Ectodermal cell (in vitro differentiated cells): ENCODE measurements at regions not wholly inside any gene's neighbourhood (a gene's known extent, or its start where the extent isn't known, plus 50 kb on each side); places are given as distances from the start of the nearest gene placed in this dataset.

ENCODE experiments used
- H3K27ac ChIP-seq: 2 replicates; pipeline ENCODE4 v1.7.0; 2013; ENCODE audit warnings: mild to moderate bottlenecking, low read depth, low read length; ENCODE audit not compliant: insufficient read depth, poor library complexity, severe bottlenecking
- H3K27me3 ChIP-seq: 2 replicates; pipeline ENCODE4 v1.7.0; 2013; ENCODE audit warnings: mild to moderate bottlenecking, low read length; ENCODE audit not compliant: insufficient read depth, control insufficient read depth, poor library complexity, severe bottlenecking
- H3K36me3 ChIP-seq: one replicate; pipeline ENCODE4 v1.7.0; 2013; ENCODE audit warnings: low read length; ENCODE audit not compliant: control insufficient read depth, insufficient read depth
- H3K4me1 ChIP-seq: one replicate; pipeline ENCODE4 v1.7.0; 2013; ENCODE audit warnings: low read length; ENCODE audit not compliant: control insufficient read depth, insufficient read depth
- H3K4me3 ChIP-seq: 2 replicates; pipeline ENCODE4 v1.7.0; 2013; ENCODE audit warnings: low read depth, low read length, control low read depth; ENCODE audit not compliant: insufficient read depth
- H3K9me3 ChIP-seq: 2 replicates; pipeline ENCODE4 v1.7.0; 2013; ENCODE audit warnings: mild to moderate bottlenecking, low read length, moderate library complexity; ENCODE audit not compliant: control insufficient read depth
- WGBS, 2 experiments: methylation state at CpG; one replicate each; pipeline ENCODE4 v1.1.7; 2013; ENCODE audit warnings: missing lambda C conversion rate in 2 of 2; 5-methylcytosine and 5-hydroxymethylcytosine counted together

- H3K4me3 ChIP-seq = no peak overlapping the region
- no peaks in the 10 kb centered on the region for H3K36me3 ChIP-seq
- no peak overlapping the region for H3K27ac ChIP-seq
- peaks cover 11% of the 10 kb centered on the region for H3K27me3 ChIP-seq
- 84 to 86% methylated on average over 8 of the region's 8 CpGs for WGBS, 2 experiments
- no peaks in the 10 kb centered on the region for H3K9me3 ChIP-seq
- no peaks in the 10 kb centered on the region for H3K4me1 ChIP-seq
These were observed 66.9 kb upstream of the BAIAP2L1 start for GRCh38 chr7:98467570-98468312.

DNA sequence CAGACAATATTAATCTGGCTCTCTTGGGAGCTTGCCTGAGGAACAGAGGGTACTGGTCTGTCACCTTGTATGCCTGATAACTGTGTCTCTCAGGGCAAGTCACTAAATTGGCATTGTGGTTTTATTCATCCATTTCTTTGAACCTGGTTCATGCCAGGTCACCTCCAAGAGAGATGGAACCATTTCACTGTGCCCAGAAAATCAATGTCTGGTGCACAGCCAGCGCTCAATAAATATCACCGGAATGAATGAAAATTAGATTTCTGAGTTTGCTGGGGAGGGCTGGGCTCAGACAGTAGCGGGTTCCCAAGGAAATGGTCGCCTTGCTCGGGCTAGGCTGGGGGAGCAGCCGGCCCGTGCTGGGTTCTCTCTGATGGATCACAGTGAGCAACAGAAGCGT, 64.1 kb upstream of the BAIAP2L1 start:
- H3K4me3 ChIP-seq = no peak overlapping the region
- H3K27ac ChIP-seq = no peak overlapping the region
- no peaks in the 10 kb centered on the region for H3K36me3 ChIP-seq
- H3K27me3 ChIP-seq = peaks cover 2% of the 10 kb centered on the region
- WGBS, 2 experiments = 91 to 94% methylated on average over 8 of the region's 8 CpGs
- H3K4me1 ChIP-seq = no peaks in the 10 kb centered on the region
- H3K9me3 ChIP-seq = no peaks in the 10 kb centered on the region

DNA sequence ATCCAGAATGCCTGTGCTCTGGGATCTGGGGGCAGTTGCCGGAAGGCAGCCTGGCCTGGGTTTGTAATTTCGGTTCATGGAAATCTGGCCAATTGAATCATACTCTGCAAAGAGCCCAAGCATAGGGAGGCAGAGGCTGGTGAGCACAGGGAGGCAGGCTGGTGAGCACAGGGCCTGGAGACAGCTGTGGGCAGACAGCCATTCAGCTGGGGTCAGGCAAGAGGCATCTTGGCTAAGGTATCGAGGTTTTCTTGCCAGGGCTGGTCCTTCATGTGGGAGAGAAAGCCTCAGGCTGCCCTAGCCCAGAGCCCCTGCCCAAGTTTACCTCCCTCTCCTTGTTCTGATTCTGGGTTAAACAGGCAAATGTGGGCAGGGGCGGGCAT, 63.7 kb upstream of the BAIAP2L1 start:
- Histone ChIP-seq H3K9me3 (no peaks in the 10 kb centered on the region), H3K27ac (no peak overlapping the region), H3K4me1 (no peaks in the 10 kb centered on the region), H3K36me3 (no peaks in the 10 kb centered on the region), H3K27me3 (no peaks in the 10 kb centered on the region), H3K4me3 (no peak overlapping the region)
- 94 to 96% methylated on average over 4 of the region's 4 CpGs for WGBS, 2 experiments

- H3K36me3 ChIP-seq = no peaks in the 10 kb centered on the region
- no peak overlapping the region for H3K4me3 ChIP-seq
- H3K9me3 ChIP-seq = no peaks in the 10 kb centered on the region
- H3K27me3 ChIP-seq = no peaks in the 10 kb centered on the region
- no peaks in the 10 kb centered on the region for H3K4me1 ChIP-seq
- H3K27ac ChIP-seq = no peak overlapping the region
- WGBS, 2 experiments = 80 to 81% methylated on average over 8 to 9 of the region's 9 CpGs
These were observed 63.1 kb upstream of the BAIAP2L1 start for GRCh38 chr7:98463837-98464557.

GRCh38 chr7:98462911-98463633, 62.2 kb upstream of the BAIAP2L1 start:
- 92% methylated on average over 9 of the region's 9 CpGs for WGBS, 2 experiments
- Histone ChIP-seq H3K36me3 (no peaks in the 10 kb centered on the region), H3K4me3 (no peak overlapping the region), H3K27me3 (no peaks in the 10 kb centered on the region), H3K4me1 (no peaks in the 10 kb centered on the region), H3K27ac (no peak overlapping the region), H3K9me3 (no peaks in the 10 kb centered on the region)

- H3K4me3 ChIP-seq = no peak overlapping the region
- H3K27me3 ChIP-seq = no peaks in the 10 kb centered on the region
- no peaks in the 10 kb centered on the region for H3K4me1 ChIP-seq
- H3K27ac ChIP-seq = no peak overlapping the region
- WGBS, 2 experiments = 89 to 97% methylated on average over 3 of the region's 3 CpGs
- H3K9me3 ChIP-seq = no peaks in the 10 kb centered on the region
- no peaks in the 10 kb centered on the region for H3K36me3 ChIP-seq
These were observed 60.0 kb upstream of the BAIAP2L1 start for GRCh38 chr7:98460902-98461301.

- no peaks in the 10 kb centered on the region for H3K4me1 ChIP-seq
- WGBS, 2 experiments = 63 to 70% methylated on average over 4 of the region's 4 CpGs
- H3K4me3 ChIP-seq = no peak overlapping the region
- H3K9me3 ChIP-seq = no peaks in the 10 kb centered on the region
- no peaks in the 10 kb centered on the region for H3K36me3 ChIP-seq
- H3K27ac ChIP-seq = no peak overlapping the region
- no peaks in the 10 kb centered on the region for H3K27me3 ChIP-seq
These were observed 58.6 kb upstream of the BAIAP2L1 start for GRCh38 chr7:98459529-98459928.

DNA sequence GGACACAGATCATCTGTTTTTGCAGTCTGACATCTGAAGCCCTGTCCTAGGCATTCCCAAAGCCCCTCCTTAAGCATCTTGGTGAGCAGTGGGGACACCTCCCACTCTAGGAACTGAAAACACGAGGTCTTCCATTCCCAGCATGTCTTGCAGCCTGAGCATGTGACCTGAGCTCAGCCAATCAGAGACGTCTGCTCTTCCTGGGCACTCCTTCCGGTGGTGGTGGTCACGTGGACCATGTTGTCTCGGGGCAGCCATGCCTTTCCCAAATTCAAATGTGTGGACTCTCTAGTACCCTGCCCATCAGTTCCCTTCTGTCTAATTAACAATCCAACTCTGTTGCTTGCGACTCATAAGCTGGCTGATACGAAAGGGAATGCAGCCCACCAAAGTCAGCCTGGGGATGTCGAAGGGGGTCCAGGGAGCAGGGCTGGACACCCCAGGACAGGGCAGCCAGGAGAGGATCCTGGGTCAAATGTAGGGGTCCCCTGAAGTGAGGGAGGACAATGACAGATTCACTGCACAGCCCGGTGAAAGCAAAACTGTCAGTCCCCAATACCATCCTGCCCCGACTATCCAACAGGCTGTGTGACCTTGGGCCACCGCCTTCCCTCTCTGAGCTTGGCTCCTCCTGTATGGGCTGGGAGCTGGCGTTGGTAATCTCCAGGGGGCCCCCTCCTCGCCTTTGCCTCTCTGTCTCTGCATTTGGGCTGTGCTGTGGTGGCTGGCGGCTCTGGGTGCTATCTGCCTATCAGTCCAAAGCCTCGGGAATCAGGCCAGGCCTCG, 57.4 kb upstream of the BAIAP2L1 start:
- Histone ChIP-seq H3K9me3 (no peaks in the 10 kb centered on the region), H3K27me3 (no peaks in the 10 kb centered on the region), H3K27ac (no peak overlapping the region), H3K4me3 (no peak overlapping the region), H3K4me1 (no peaks in the 10 kb centered on the region), H3K36me3 (no peaks in the 10 kb centered on the region)
- 92% methylated on average over 16 of the region's 16 CpGs for WGBS, 2 experiments

DNA sequence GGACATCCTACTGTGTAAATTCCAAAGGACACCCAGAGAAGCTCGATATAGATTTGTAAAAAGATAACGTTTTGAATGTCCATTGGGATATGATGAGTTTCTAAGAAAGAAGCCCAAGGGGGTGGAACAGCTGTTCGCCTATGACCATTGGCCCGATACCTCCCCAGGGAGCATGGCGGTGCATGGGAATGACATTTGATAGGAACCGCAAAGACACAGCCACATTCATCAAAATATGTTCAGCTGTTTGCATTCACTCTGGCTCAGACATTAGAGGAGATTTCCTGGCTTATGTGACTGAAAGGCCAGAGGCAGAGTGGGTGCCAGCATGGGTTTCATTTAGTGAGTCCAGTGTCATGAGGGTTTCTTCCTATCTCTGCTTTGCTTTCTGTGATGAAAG, 56.0 kb upstream of the BAIAP2L1 start:
- Histone ChIP-seq H3K27ac (no peak overlapping the region), H3K36me3 (no peaks in the 10 kb centered on the region), H3K9me3 (peaks cover 4% of the 10 kb centered on the region), H3K27me3 (no peaks in the 10 kb centered on the region), H3K4me1 (no peaks in the 10 kb centered on the region), H3K4me3 (no peak overlapping the region)
- 90 to 92% methylated on average over 6 of the region's 6 CpGs for WGBS, 2 experiments
